Stimulated activated CD4-positive, alpha-beta T cell treated with anti-CD3 and anti-CD28 coated beads, Interleukin-1b, Interleukin-23, amount 100 ng/mL, for 48 hours (primary cell): ENCODE measurements at regions not wholly inside any gene's neighbourhood (a gene's known extent, or its start where the extent isn't known, plus 50 kb on each side); places are given as distances from the start of the nearest gene placed in this dataset.
"Not testable (repeated sequence)": the region's sequence is repeated elsewhere in the genome, so short reads cannot be mapped to it uniquely, and the experiment has no call there.

Experiments used
- DNase-seq: peaks from one replicate; pipeline ENCODE4 v3.0.0-alpha.2; 2020

DNA sequence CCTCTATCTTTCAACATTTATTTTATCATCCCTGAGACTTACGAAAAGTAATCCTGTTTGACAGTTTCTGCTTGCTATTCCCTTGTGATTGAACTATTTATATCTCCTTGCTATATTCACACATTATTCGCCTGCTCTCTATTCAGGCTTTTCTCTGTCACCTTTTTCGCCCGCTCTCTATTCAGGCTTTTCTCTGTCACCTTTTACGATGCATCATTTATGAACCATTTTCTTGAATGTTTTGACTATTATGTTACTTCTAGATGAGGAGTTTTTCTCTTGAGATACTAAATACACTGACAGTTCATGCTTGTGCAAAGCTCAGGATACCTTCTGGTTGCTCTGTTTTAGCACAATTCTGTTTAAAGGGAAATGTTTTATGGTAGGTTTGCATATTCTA lies 143.3 kb upstream of the VSTM2A start:
- DNase-seq, result no peak

DNA sequence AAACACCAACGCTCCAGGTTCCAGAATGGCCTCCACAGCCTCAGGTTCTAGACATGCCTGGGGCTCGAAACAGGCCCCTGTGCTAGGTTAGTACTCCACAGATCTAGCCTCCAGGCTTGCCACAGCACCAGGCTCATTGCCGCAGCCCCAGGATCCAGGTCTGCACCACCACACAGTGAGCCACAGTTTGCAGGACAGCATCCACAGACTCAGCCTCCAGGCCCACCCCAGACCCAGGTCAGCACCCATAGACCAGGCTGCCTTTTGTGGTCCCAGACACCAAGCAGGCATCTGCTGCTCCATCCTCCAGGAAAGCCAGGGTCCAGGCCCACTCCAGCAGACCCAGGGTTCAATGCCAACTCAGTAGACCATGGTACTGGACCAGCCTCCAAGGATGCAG lies 132.3 kb upstream of the VSTM2A start:
- no peak for DNase-seq

DNA sequence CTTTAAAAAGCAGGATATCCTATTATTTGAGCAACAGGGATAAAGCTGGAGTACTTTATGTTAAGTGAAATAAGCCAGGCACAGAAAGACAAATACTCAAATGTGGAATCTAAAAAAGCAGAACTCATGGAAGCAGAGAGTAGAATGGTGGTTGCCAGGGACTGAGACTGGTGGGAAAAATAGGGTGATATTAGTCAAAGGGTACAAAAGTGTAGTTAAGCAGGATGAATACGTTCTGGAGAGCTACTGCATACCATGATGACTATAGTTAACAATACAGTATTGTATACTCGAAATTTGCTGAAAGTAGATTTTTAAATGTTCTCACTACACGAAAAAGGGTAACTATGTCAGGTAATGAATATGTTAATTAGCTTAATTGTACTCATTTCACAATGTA lies 125.5 kb upstream of the VSTM2A start:
- no peak for DNase-seq

DNA sequence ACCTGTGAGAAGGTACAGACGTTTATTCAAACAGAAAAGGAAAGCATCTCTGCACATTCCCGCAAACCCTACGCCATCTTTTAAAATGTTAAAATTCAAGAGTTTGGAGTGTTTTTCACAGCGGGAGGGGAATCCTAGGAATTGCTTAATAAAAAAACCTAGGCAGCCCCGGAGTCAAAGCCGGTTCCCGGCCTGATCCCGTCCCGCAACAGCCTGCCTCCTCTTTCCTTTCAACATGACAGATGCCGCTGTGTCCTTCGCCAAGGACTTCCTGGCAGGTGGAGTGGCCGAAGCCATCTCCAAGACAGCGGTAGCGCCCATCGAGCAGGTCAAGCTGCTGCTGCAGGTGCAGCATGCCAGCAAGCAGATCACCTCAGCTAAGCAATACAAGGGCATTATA lies 123.0 kb upstream of the VSTM2A start:
- no peak for DNase-seq

DNA sequence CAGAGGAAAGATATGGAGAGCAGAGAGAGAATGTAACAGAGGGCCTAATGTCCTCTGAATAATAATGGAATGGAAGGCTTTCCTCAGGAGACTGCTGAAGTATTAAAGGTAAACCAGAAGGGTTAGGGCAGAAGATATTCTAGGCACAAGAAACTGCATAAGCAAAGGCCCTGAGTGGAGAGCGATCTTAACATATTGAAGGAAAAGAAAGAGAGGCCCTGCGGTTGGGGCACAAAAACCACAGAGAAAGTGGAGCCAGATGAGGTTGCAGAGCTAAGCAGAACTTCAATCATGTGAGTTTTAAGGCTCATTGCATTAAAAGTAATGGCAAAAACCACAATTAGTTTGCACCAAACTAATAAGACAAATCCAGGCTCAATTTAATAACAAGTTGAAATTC lies 115.8 kb upstream of the VSTM2A start:
- DNase-seq, result no peak

DNA sequence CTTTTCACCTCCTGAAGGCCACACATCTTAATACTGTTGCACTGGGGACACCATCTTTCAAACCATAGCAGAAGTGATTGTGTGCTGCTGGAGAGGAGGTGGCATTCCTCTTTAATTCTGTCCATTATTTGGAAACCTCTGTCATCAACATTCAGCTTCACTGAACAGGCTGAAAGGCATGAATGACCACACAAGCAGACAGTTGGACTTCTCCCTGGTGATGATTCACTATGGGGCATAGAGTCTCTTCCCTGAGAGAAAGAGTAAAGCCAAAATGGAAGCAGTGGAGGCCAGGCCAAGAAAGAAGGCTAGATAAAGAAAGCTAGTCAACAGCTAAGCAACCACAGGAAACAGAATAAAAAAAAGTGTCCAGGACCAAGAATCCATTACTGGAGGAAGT lies 113.1 kb upstream of the VSTM2A start:
- DNase-seq, result no peak

DNA sequence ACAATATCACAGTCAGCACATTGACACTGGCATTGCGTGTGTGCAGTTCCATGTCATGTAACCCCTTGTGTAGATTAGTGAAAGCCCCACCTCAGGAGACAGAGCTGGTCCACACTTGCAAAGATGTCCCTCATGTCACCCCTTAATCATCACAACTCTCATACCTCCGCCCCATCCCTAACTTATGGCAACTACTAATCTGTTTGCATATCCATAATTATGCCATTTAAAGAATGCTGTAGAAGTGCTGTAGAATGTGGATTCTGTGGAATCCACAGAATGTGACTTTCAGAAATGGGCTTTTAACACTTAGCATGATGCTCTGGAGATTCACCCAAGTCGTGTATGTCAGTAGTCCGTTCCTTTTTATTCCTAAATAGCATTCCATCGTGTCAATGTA lies 102.8 kb upstream of the VSTM2A start:
- DNase-seq, result no peak

DNA sequence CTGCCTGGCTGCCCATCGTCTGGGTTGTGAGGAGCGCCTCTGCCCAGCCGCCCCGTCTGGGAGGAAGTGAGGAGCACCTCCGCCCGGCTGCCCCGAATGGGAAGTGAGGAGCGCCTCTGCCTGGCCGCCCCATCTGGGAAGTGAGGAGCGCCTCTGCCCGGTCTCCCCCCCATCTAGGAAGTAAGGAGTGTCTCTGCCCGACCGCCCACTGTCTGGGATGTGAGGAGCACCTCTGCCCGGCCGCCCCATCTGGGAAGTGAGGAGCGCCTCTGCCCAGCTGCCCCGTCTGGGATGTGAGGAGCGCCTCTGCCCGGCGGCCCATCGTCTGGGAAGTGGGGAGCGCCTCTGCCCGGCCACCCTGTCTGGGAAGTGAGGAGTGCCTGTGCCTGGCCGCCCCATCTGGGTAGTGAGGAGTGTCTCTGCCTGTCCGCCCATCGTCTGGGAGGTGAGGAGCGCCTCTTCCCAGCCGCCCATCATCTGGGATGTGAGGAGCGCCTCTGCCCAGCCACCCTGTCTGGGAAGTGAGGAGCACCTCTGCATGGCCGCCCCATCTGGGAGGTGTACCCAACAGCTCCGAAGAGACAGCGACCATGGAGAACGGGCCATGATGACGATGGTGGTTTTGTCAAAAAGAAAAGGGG lies 98.0 kb upstream of the VSTM2A start:
- not testable (repeated sequence) for DNase-seq

GRCh38 chr7:54453168-54453567 lies 89.0 kb upstream of the VSTM2A start:
- not testable (repeated sequence) for DNase-seq

DNA sequence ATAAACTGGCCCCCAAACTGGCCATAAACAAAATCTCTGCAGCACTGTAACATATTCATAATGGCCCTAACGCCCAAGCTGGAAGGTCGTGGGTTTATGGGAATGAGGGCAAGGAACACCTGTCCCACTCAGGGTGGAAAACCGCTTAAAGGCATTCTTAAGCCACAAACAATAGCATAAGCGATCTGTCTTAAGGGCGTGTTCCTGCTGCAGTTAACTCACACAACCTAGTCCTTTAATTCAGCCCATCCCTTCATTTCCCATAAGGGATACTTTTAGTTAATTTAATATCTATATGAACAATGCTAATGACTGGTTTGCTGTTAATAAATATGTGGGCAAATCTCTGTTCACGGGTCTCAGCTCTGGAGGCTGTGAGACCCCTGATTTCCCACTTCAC lies 87.5 kb upstream of the VSTM2A start:
- DNase-seq, result not testable (repeated sequence)

- DNase-seq, result no peak
Observed at GRCh38 chr7:54465095-54465494, 77.1 kb upstream of the VSTM2A start.

- DNase-seq, result no peak
Observed at GRCh38 chr7:54469740-54470139, 72.4 kb upstream of the VSTM2A start.

- DNase-seq, result no peak
Observed at GRCh38 chr7:54476609-54477008, 65.6 kb upstream of the VSTM2A start.

- DNase-seq, result no peak
Observed at GRCh38 chr7:54477083-54477482, 65.1 kb upstream of the VSTM2A start.

DNA sequence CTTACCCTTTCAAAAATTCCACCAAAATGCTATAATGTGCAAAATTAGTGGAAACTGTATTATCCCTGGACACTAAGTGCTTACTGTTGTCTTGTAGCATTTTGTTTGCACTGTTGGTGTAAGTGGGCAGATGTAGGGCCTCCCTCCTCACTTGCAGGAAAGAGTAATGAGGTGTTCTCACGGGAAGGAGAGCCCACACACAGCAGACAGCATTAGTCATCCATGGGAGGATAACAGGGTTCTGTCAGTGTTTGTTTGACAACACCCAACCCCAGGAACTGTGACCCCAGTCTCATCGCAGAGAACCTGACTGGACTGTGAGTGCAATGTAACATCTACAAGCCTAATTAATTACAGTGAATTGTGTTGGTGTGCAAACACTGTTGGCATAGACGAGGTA lies 58.7 kb upstream of the VSTM2A start:
- no peak for DNase-seq

DNA sequence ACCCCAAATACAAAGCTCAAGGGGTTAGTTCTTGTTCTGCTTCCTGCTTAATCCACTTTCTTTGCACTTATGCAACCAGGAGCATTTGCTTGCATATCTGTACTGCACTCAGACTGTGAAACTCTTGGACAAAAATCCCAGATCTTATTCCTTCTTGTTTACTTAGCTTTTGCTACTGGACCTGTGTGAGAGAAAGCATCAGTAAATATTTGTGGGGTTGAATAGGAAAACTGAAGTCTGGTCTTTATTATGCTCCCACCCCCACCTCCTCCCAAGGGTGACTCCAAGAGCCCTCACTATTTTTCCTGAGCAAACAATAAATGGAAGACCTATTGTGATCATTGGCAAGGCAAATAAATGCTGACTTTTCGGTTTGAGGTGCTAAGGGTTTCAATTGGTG lies 57.1 kb upstream of the VSTM2A start:
- no peak for DNase-seq
